NCI-H774 (cell line): ENCODE measurements at regions not wholly inside any gene's neighbourhood (a gene's known extent, or its start where the extent isn't known, plus 50 kb on each side); places are given as distances from the start of the nearest gene placed in this dataset.

Experiments
- DNase-seq: peaks from one replicate; lab custom pipeline; 2025; lab: John Stamatoyannopoulos, UW

DNA sequence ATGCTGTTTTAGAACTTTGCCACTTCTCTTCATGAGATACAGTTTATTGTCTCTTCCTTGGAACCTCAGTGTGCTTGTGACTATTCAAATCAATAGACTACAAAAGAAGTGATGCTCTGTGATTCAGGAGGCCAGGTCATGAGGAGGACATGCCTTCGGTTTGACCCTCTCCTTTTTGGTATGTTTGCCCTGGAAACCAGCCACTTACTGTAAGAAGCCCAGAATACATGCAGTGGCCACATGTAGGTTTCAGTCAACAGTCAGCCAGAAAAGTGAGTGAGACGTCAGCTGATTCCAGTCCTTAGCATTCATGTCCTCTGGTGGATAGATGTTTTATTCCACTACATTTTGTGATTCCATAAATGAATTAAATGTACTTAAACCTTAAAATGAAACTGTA is 328.7 kb downstream of the PCDH18 start:
- DNase-seq, result no peak

DNA sequence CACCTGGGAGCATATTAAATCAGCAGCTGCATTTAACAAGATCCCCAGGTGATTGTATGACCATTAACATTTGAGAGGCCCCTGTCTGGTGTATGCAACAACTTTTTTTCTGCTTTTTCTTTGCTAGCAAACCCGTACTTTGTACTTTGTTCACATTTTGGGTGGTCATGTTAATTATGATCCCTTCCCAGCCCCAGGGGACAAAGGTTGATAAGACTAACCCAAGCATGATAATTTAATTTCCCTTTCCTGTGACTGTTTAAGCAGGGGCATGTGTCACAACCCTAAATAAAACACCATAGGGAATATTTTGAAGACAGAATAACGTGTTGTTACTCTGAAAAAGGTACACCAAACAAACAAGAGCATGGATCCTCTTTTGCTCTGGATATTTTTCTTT is 332.0 kb downstream of the PCDH18 start:
- no peak for DNase-seq

DNA sequence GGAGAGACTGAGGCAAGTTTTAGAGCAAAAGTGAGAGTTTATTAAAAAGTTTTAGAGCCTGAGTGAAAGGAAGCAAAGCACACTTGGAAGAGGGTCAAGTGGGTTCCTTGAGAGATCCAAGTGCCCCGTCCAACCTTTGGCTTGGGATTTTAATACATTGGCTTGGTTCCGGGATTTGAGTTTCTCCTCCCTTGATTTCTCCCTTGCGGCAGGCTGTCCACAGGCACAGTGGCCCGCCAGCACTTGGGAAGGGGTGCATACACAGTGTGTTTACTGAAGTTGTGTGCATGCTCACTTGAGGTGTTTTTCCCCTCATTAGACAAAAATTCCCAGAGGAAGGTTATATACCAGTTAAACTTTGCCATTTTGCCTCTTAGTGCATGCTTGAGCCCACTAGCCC is 333.5 kb downstream of the PCDH18 start:
- DNase-seq, result no peak

DNA sequence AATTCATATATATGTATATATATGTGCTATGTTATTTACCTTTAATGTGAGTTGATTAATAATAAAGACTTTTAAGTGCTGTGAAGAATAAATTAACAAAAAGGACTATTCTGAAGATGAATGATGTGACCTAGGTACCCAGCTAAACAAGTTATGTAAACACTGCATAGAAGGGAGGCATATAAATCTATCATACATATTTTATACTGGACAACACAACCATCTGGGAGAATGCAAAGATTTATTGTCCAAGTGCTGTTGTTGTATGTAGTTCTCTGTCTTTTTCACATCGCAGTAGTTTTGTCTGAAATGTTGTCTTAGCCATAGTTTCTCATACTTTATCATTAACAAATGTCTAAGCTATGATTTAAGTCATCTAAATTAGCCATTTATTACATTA is 337.6 kb downstream of the PCDH18 start:
- no peak for DNase-seq

DNA sequence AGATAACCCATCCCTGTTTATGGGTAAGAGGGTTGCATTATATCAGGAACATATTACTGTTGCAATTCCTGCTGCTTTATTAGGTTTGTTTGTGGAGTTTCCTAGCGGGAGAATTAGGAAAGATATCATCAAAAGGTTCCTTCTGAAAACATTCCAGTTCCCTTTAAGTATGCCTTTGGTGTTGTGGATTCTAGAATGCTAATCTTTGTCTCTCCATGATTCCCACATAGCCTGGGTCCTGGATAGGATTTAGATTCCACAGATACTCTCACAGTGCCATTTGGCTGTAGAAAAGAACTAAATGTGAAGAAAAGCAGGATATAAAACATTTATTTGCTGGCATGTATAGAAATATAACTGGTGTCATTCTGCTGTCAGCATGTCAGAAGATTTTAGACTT is 338.7 kb downstream of the PCDH18 start:
- DNase-seq, result no peak

DNA sequence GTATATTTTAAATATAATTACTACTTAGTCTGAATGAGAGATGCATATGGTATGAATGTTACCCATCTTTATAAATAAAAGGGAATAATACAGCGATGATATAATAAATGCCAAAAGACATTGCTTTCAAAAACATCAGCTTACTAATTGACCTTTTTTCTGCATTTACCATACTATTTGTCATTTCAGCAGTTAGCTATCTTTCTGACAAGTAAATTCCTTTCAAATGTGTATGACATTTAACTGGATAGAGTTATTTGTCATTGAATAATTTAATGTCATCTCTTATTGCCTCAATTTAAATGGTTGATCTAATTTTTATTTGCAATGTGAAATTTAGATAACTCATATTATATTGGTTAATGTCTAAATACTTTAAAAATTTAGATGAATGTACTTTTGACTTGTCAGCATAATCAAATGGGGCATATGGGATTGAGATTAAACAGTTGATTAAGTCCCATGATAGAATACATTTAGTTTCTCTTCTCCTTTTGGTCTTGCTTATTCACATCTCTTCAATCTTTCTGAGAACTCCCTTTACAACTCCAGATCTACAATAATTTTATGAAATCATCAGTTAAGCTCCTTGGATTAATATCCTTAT is 350.9 kb downstream of the PCDH18 start:
- no peak for DNase-seq

DNA sequence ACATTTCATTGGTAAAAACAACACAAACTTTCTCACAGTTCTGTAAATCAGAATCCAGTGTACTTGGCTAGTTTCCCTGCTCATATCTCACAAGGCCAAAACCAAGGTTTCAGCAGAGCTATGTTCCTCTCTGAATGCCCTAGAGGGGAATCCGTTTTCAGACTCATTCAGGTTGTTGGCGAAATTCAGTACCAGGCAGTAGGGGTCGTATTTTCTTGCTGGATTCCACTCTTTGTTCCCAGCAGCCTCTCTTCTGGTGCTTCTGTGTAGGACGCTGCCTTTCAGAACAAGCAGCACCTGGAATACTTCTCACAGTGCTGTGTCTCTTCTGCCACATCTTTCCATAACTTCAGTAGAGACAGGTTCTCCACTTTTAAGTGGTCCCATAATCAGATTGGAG is 351.9 kb downstream of the PCDH18 start:
- no peak for DNase-seq

DNA sequence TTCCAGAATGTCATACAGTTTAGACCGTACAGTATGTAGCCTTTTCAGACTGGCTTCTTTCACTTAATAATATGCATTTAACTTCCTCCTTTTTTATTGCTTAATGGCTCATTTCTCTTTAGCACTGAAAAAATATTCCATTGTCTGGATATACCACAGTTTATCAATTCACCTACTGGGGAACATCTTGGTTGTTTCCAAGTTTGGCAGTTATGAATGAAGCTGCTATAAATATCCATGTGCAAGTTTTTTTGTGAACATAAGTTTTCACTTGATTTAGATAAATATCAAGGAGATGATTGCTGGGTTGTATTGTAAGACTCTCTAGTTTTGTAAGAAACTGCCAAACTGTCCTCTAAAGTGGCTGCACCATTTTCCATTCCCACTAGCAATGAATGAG is 375.5 kb downstream of the PCDH18 start:
- no peak for DNase-seq

DNA sequence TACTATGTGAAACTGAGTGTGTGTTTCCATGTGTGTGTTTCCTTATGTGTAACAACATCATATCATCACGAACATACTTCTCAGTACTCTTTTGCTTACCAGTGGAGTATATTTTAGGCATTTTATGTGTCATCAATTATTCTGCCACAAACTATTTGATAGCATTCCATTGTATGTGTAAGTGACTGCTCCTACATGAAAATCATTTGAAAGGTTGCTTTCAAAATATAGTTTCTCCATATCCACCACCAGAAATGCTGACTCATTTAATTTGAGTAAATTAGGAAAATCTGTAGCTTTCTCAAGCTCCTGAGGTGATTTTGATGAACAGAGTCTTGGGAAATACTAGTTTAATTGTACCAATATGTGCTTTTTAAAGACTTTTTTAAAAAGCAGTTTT is 376.2 kb downstream of the PCDH18 start:
- no peak for DNase-seq

DNA sequence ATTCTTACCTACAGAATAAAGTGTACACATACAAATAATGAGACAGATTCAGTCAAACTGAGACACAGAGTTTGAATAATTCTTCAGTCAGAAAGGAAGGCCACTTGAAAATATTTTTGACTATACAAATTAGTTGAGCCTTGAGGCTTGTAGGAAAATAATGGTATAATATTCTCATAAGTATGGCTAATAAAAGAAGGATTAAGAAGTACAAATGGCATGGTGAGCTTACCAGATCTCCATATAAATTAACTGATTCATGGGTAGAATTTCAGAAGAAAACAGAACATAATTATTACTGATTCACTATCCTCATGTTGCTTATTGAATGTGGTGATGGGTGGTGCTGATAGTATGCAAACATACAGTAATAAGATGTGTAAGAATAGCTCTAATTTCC is 401.1 kb downstream of the PCDH18 start:
- no peak for DNase-seq

DNA sequence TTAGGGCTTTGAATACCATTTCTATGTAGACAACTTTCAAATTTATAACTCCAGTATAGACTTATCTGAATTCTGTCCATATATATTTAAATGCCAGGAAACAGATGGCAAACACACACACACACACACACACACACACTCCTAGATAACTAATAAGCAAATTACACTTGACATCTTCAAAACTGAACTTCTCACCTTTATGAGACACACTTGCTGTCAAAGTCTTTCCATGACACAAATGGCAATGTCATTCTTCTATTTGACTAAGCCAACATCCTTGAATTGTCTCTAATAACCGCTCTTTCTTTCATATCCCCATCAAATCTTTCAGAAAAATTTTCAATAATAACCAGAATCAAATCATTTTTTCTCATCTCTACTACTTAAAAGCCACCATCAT is 402.4 kb downstream of the PCDH18 start:
- no peak for DNase-seq

DNA sequence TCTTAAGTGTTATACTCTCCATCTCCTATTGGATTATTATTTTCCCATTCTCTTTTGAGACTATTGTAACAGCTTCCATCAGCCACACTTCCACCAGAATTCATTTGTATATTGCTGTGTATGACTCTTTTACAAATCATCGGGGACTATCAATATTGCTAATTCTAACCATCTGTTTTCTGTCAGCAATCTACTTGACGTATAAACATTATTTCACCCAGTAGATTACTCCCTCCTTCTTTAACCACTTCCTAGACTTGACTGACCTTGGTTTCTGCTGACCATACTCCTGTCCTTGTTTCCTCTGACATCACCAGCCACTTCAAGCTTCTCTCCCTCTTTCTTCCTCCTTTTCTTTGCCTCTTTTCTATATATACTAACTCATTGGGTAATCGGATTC is 402.9 kb downstream of the PCDH18 start:
- DNase-seq, result no peak

DNA sequence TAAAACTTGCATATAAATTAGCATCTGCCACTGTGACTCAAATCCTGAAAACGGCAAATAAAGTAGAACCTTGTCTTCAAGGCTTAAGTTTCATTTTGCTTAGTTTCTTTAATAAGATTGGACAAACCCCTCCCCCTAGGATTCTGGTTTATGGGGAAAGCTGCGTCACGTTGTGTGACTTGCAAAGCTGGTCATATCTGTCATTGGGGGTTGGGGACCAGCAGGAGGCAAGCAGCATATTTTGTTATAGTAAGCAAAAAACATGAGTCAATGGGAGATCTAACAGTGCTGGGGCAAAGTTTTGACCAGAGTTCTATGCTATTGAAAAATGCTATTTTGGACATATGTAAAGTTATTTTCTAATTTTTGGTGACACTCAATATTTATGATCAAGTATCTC is 407.3 kb downstream of the PCDH18 start:
- no peak for DNase-seq

DNA sequence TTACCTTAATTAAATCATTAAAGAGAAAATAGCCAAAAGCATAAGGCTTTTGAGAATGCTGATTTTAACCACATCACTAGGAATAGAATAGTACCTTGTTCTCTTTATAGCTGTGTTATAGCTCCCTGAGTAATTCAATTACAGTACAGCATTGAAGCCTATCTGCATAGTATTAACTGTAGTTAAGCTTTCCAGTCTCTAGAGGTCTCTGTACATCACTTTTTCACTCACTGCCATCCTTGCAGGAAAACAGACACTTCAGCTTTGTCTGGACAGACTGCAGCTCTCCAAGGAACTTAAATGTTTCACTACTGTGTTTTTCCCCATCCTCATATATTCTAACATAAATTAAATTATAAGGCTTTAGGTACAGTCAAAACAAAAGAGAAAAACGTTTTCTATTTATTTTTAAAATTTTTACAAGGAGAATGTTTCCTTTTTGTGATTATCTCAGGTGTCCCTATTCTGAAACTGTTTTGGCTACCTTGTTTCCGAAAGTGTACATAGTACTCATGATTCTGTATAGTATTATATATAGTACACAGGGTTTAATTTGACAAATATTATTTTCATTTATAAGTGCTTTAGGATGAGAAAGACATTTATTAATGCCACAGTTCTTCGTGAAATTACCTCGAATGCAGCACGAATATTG is 407.9 kb downstream of the PCDH18 start:
- DNase-seq, result peak; percentile 27

DNA sequence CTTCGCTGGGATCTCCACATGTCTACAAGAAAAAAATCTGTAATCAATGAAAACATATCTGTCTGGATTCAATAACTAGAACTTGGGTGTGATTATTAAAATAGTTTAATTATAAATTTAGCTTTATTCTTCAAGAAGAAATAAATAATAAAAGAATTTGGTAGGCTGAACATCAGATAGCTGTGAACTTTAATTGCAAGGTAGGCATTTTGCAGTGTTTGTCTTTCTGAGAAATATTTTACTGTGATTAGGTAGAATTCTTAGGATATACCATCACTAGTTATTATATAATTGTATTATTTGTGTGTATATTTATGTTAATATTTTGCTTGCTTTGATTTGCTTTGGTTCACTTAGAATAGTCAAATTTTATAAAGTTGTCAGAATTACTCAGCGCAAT is 409.4 kb downstream of the PCDH18 start:
- DNase-seq, result no peak

DNA sequence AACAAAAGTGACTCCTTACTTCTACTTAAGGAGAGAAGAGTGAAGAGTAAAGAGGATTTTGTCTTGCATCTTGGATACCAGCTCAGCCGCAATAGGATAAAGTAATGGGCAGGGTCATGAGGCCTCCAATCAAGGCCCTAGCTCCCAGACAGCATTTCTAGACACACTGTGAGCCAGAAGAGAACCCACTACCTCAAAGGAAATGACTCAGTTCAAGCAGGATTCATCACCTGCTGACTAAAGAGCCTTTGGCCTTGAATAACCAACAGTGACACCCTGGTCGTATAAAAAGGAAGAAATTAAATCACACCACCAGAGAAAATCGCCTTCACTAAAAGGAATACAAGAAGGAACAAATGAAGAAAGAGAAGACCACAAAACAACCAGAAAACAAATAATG is 416.1 kb downstream of the PCDH18 start:
- no peak for DNase-seq

DNA sequence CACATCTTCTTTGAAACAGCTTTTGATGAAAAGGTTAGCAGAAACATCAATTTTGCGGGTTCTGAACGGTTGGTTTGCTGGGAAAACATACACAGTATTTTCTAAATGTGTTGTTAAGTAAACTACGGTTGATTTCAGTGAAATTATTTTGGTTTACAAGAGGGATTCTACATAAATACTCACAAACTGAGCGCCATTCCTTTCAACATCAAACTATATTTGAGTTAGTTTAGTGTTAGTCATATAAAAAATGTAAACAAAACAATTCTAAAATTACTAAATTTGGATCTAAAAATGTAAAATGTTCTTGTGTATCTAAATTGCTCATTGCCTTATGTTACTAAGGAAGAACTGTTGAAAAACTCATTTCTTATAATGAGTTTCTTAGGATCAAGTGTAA is 425.6 kb downstream of the PCDH18 start:
- no peak for DNase-seq

DNA sequence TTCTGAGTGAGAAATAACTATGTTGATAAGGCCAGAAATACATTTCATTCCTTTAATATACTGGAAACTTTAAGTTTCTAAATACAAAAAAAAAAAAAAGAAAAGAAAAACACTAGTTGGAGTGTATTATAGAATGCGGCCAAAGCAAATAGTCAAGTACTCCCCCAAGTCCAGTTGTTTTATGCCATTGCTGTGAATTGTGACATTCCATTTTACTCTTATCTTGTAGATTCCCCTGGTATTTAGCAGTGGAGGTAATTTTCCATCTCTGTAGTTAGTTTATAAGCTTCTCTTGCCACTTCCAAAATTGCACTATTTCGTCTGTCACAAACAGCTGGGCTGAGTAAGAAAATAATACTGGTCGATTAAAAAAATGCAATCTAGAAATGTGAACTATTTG is 426.0 kb downstream of the PCDH18 start:
- no peak for DNase-seq

DNA sequence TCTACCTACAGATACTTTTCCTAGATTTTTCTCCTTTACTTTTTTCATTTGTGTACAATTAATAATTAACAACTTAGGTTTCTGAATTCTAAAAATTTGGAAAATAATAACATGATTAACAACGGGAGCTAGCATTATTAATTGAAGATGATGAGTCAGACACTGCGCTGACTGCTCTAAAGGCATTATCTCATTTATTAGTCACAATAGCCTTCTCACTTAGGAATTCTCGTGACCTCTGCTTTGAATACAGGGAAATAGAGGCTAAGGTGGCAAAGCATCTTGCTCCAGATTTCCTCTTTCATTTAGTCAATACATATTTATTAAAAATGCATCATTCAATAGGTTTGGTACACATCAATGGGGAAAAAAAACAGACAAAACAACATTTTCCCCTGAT is 441.3 kb downstream of the PCDH18 start:
- no peak for DNase-seq

DNA sequence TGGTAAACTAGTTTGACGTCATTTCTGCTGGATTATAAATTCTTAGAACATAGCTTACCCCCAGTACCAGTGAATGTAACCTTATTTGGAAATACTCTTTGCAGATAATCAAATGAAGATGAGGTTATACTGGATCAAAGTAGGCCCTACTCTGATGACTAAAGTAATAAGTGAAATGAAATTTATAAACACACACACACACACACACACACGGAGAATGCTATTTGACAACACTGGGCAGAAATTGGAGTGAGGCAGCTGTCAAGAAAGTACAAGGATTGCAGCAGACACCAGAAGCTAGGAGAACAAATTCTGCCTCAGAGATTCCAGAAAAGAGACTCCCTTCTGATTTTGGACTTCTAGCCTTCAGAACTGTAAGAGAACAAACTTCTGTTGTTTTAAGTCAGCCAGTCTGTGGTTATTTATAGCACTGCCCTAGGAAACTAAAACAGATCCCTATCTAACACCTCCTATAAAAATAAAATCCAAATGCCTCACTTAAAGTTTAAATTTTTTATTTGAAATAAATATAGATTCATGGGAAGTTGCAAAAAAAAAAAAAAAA is 448.6 kb downstream of the PCDH18 start:
- no peak for DNase-seq

DNA sequence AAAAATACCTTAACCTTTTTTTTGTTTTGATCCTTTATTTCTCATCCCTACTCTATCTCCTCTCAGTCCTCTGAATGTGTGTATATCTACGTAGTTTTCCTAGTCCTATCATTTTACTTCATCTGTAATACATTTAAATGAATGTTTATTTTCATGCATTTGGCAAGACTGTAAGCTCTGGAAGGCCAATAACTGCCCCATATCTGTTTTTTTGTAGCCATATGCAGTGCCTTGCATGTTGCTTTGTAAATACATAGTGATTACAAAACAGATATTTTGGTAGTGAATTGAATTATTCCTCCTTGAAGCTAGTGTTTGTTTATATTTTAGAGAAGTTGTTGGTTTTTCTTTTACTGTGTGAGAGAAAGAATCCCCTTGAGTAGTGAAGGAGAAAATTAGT is 450.2 kb downstream of the PCDH18 start:
- no peak for DNase-seq

DNA sequence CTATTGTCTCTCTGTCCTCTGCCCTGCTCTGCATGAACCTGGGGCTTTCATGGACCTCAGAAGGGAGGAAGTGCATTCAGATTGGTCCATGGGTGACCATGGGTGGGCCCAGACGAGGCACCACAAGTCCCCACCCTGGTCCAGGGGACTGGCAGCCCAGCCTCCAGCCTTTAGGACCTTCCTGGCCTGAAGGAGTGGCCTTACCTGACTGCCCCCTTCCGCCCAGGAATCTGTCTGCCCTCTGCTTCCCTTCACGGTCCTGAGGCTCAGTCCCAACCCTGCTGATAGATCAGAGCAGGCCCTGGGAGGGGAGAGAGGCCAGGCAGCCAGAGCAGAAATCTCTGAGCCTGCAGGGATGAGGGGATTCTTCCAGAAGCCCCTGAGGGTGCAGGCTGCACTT is 455.4 kb downstream of the PCDH18 start:
- no peak for DNase-seq

DNA sequence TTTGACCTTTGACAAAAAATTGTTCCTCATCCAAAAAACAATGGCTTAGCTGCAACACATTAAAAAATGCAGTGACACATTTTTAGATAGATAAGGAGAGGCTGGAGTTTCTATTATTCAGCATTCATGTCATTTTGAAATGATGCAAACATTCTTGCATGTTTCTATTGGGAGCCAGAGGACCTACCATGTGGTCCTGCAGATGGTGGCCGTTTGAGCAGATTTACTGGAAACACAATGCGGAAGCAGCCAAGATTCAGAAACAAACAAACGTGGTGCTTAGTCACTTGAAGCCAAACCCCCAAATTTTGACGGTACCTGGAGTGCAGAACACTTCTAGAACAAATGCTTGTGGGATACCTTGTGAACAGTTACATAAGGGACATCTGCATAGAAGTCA is 456.7 kb downstream of the PCDH18 start:
- DNase-seq, result no peak

DNA sequence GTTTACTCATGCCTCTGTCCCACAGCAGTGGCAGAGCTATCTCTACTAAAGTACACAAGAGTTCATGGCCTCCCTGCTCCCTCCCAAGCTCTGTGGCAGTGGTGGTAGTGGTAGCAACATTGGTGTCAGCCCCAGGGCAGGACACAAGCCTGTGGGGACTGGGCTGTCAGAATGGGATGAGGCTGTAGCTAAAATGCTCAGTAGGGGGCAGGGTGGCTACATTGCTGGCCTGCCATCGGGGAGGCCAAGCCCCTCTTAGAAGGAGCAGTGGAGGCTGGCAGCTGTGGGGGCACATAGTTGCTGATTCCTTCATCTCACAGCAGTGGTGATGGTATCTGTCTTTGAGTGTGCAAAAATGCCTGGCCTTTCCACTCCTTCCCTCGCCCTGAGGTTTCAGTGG is 461.7 kb downstream of the PCDH18 start:
- DNase-seq, result no peak
